GM12891 (cell line): ENCODE measurements at regions not wholly inside any gene's neighbourhood (a gene's known extent, or its start where the extent isn't known, plus 50 kb on each side); places are given as distances from the start of the nearest gene placed in this dataset.

ENCODE experiments used
- DNase-seq: peaks from one replicate; pipeline ENCODE4 v3.0.0; 2011; ENCODE audit warnings: low spot score; ENCODE audit not compliant: insufficient read length
- FAIRE-seq: peaks from 2 replicates; lab custom pipeline; 2011; peaks lifted over from hg19 to GRCh38; lab: Jason Lieb, UNC
- PAX5 ChIP-seq: IDR thresholded peaks from 2 replicates; pipeline ENCODE4 v1.6.1; 2011; ENCODE audit warnings: low read length, moderate library complexity, mild to moderate bottlenecking; ENCODE audit not compliant: insufficient read depth, severe bottlenecking
- POLR2A ChIP-seq: IDR thresholded peaks from 2 replicates; pipeline ENCODE4 v1.6.1; 2011; ENCODE audit warnings: low read depth, low read length, control low read depth
- POLR2AphosphoS5 ChIP-seq: IDR thresholded peaks from 2 replicates; pipeline ENCODE4 v1.6.1; 2011; ENCODE audit warnings: low read depth, low read length, control low read depth
- POU2F2 ChIP-seq: IDR thresholded peaks from 2 replicates; pipeline ENCODE4 v1.6.1; 2011; ENCODE audit warnings: low read depth, mild to moderate bottlenecking, control low read depth, low read length, moderate library complexity
- SPI1 ChIP-seq: IDR thresholded peaks from 2 replicates; pipeline ENCODE4 v1.6.1; 2011; ENCODE audit warnings: low read depth, low read length, control low read depth
- TAF1 ChIP-seq: IDR thresholded peaks from 2 replicates; pipeline ENCODE4 v1.6.1; 2011; ENCODE audit warnings: low read depth, low read length, control low read depth

DNA sequence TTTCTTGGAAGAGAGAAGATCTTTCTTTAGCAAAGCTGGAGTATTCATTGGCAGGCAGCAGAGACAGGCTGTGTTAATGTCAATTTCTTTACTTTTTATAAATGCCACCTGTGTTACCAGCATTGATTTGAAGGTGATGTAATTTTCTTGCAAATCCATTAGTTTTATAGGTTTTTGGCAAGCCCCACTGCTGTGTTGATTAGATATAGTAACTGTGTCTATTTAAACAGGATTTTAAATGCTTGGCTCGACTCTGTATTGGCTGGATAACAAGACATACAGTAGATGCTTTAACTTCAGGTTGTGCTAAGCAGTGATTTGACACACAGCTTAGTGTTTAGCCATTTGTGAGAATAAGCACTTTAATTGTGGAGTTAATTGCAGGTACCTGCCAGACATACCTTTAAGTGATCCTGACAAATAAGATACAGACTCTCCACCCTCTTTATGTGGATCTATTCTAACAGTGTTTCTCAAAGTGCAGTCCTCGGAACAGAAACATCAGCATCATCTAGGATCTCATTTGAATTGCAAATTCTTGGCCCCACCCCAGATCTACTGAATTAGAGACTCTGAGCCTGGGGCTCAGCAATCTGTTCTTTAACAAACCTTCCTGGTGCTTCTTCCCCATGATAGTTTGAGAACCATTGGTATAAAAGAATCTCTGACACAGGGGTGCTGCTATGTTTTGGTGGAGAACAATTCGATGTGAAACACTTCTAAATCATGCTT lies 397.5 kb downstream of the HDGFL1 start:
- DNase-seq: no peak
- FAIRE-seq: no peak
- no peak for TF ChIP-seq PAX5
- no peak for TF ChIP-seq POU2F2
- TF ChIP-seq TAF1: no peak
- TF ChIP-seq POLR2AphosphoS5: no peak
- TF ChIP-seq POLR2A: no peak
- TF ChIP-seq SPI1: no peak

GRCh38 chr6:22970004-22970403 lies 400.6 kb downstream of the HDGFL1 start:
- FAIRE-seq: no peak
- no peak for DNase-seq
- no peak for TF ChIP-seq POU2F2
- TF ChIP-seq POLR2A: no peak
- TF ChIP-seq POLR2AphosphoS5: no peak
- TF ChIP-seq PAX5: no peak
- no peak for TF ChIP-seq SPI1
- no peak for TF ChIP-seq TAF1

- FAIRE-seq (no peak), DNase-seq (no peak)
- no peak for TF ChIP-seq POLR2AphosphoS5
- TF ChIP-seq SPI1: no peak
- no peak for TF ChIP-seq PAX5
- no peak for TF ChIP-seq POLR2A
- no peak for TF ChIP-seq POU2F2
Observed at GRCh38 chr6:22972771-22973170, 403.4 kb downstream of the HDGFL1 start.

DNA sequence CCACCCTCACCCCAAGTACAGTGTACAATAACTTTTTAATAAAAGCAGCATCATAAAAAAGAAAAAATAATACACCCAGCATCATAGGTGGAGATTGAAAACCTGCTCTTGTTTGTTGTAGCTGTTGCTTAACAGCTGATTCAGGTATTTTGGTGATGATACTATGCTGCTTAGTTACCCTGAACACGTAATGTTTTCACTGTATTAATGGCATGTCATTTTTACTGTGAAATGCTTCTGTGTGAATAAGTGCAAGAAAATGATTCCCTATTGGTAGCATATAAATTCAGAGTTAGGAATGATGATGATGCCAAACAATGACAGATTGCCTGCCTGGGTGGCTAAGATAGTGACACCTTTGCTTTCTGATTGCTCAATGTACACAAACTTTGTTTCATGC lies 405.7 kb downstream of the HDGFL1 start:
- DNase-seq (no peak), FAIRE-seq (no peak)
- no peak for TF ChIP-seq SPI1
- TF ChIP-seq POLR2AphosphoS5: no peak
- no peak for TF ChIP-seq PAX5
- TF ChIP-seq POLR2A: no peak
- TF ChIP-seq TAF1: no peak
- TF ChIP-seq POU2F2: no peak

- DNase-seq (no peak), FAIRE-seq (no peak)
- TF ChIP-seq POLR2A (no peak), POLR2AphosphoS5 (no peak), POU2F2 (no peak), TAF1 (no peak), SPI1 (no peak), PAX5 (no peak)
Observed at GRCh38 chr6:22980446-22980845, 411.1 kb downstream of the HDGFL1 start.

DNA sequence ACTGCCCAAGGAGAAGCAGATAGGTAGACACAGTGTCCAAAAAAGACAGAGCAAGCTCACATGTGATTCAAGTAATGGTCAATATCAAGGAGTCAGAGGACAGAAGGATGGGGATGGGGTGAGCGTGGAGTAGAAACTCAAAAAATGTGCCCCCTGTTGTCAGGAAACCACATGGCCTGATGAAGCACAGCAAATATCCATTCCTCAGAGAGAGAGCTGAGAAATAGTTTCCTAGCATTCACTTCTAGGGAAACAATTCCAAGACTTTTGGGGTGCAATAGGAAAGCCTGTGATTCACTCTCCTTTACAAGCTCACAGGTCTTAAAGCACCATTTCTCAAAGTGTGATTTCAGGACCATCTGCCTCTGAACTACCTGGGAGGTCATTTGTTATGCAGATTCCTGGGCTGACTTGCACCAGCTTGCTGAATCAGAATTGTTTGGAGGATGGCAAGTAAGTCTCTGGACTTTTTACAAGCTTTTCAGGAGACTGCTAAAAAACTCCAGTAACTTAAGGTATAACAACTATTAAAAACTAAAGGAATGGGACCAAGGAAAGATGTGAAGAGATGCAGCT lies 432.8 kb downstream of the HDGFL1 start:
- FAIRE-seq (no peak), DNase-seq (no peak)
- TF ChIP-seq POU2F2 (no peak), TAF1 (no peak), POLR2AphosphoS5 (no peak), SPI1 (no peak)

DNA sequence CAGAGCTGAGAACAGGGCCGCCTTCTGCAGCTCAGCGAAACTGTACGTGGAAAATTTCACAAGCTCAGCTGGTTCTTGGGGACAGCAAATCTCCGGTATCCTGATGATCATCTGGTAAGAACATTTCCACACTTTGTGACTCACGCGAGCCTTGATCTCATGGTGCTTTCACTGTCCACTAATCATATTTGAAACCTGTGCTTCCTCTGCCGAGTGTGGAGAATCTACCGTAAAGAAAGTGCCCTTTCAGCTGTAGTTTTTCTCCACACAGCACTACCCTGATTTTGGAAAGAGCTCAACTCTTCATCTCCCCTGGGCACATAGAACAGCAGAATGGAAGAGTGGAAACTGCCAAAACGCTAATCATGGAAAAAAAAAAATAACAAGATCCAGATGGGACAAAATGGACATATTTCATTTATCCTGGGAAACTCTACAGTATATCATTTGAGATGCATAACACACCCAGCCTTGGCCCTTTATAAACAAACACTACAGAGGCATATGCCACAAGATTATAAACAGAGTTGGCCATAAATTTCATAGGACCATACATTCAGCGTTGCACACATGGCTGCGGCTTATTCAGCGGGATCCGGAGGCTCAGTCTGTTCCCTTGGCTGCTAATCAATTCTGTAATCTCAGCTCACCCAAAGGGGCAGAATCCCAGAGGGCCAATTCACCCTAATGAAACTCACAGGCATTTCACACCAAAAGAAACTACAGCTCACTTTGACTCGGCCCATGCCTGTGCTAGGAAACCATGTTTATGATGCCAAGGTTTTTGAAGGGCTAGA lies 434.5 kb downstream of the HDGFL1 start:
- TF ChIP-seq PAX5 (no peak), POU2F2 (no peak), SPI1 (no peak), POLR2AphosphoS5 (no peak), POLR2A (no peak), TAF1 (no peak)
- DNase-seq: no peak
- no peak for FAIRE-seq

- TF ChIP-seq POU2F2 (no peak), PAX5 (no peak), POLR2A (no peak), TAF1 (no peak), SPI1 (no peak), POLR2AphosphoS5 (no peak)
- DNase-seq (no peak), FAIRE-seq (no peak)
Observed at GRCh38 chr6:23006656-23007055, 437.3 kb downstream of the HDGFL1 start.

- DNase-seq (no peak), FAIRE-seq (no peak)
- TF ChIP-seq POU2F2: no peak
Observed at GRCh38 chr6:23011615-23012014, 442.2 kb downstream of the HDGFL1 start.

DNA sequence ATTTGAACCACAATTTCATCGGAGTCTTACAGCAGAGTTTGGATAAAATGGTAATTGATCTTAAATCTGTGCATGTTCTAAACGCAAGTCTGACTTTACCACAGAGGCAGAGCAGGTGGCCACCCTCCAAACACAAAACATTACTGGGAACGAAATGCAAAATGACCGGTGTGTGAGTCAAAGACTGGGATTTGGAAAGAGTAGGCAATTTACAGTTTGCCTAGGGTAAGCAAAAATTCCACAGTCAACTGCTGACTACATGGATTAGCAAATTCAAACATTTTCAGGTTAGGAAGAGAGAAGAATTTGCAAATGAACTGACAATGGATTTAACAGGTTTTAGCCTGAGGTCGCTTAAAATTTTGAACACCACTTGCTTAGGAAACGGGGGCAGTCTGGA lies 444.4 kb downstream of the HDGFL1 start:
- no peak for FAIRE-seq
- TF ChIP-seq POU2F2 (no peak), TAF1 (no peak), SPI1 (no peak), POLR2A (no peak), PAX5 (no peak), POLR2AphosphoS5 (no peak)
- no peak for DNase-seq
